ENCODE measurements at regions not wholly inside any gene's neighbourhood (a gene's known extent, or its start where the extent isn't known, plus 50 kb on each side); places are given as distances from the start of the nearest gene placed in this dataset.

- Histone ChIP-seq H3K9me2 (ENCODE audit: low read depth, low read length) (no peaks in the 10 kb centered on the region), H3K36me3 (ENCODE audit: insufficient read depth, low read length) (no peaks in the 10 kb centered on the region), H2AFZ (ENCODE audit: low read length) (no peak overlapping the region), H4K20me1 (ENCODE audit: insufficient read depth, low read length) (no peaks in the 10 kb centered on the region), H3K79me2 (ENCODE audit: insufficient read depth, low read length) (no peaks in the 10 kb centered on the region), H3K4me1 (ENCODE audit: insufficient read depth, low read length, severe bottlenecking) (no peaks in the 10 kb centered on the region), H3K9me3 (ENCODE audit: low read length) (no peaks in the 10 kb centered on the region), H3K27ac (ENCODE audit: low read depth, low read length, poor library complexity, severe bottlenecking) (no peak overlapping the region), H3F3A (ENCODE audit: insufficient read depth, low read length) (no peaks in the 10 kb centered on the region), H3K9ac (ENCODE audit: low read length) (no peak overlapping the region), H3K4me3 (ENCODE audit: low read depth, low read length, poor library complexity, severe bottlenecking) (no peak overlapping the region), H3K27me3 (ENCODE audit: insufficient read depth, low read length) (no peaks in the 10 kb centered on the region), H3K4me2 (ENCODE audit: low read length) (no peak overlapping the region)
- TF ChIP-seq CTCF (IDR thresholded peaks at IDR 0.05; ENCODE audit: low read length) (no peak), EZH2 (IDR thresholded peaks at IDR 0.05; ENCODE audit: borderline replicate concordance, low read length) (no peak)
Observed at GRCh38 chr4:81883004-81883403, 411.3 kb upstream of the RASGEF1B start.

GRCh38 chr4:81881855-81882621 lies 410.3 kb upstream of the RASGEF1B start:
- H4K20me1 ChIP-seq (ENCODE audit: insufficient read depth, low read length), result no peaks in the 10 kb centered on the region
- H3K79me2 ChIP-seq (ENCODE audit: insufficient read depth, low read length), result no peaks in the 10 kb centered on the region
- no peaks in the 10 kb centered on the region for H3K9me3 ChIP-seq (ENCODE audit: low read length)
- no peaks in the 10 kb centered on the region for H3K9me2 ChIP-seq (ENCODE audit: low read depth, low read length)
- H3K4me3 ChIP-seq (ENCODE audit: low read depth, low read length, poor library complexity, severe bottlenecking), result no peak overlapping the region
- no peak overlapping the region for H3K9ac ChIP-seq (ENCODE audit: low read length)
- no peaks in the 10 kb centered on the region for H3K27me3 ChIP-seq (ENCODE audit: insufficient read depth, low read length)
- H3F3A ChIP-seq (ENCODE audit: insufficient read depth, low read length), result no peaks in the 10 kb centered on the region
- no peaks in the 10 kb centered on the region for H3K4me1 ChIP-seq (ENCODE audit: insufficient read depth, low read length, severe bottlenecking)
- H3K4me2 ChIP-seq (ENCODE audit: low read length), result no peak overlapping the region
- no peak for TF ChIP-seq CTCF (IDR thresholded peaks at IDR 0.05; ENCODE audit: low read length)
- TF ChIP-seq EZH2 (IDR thresholded peaks at IDR 0.05; ENCODE audit: borderline replicate concordance, low read length), result no peak
- no peak overlapping the region for H2AFZ ChIP-seq (ENCODE audit: low read length)
- no peak overlapping the region for H3K27ac ChIP-seq (ENCODE audit: low read depth, low read length, poor library complexity, severe bottlenecking)
- no peaks in the 10 kb centered on the region for H3K36me3 ChIP-seq (ENCODE audit: insufficient read depth, low read length)

GRCh38 chr4:81876106-81876505 lies 404.4 kb upstream of the RASGEF1B start:
- TF ChIP-seq CTCF (IDR thresholded peaks at IDR 0.05; ENCODE audit: low read length) (no peak), EZH2 (IDR thresholded peaks at IDR 0.05; ENCODE audit: borderline replicate concordance, low read length) (no peak)
- Histone ChIP-seq H3K4me3 (ENCODE audit: low read depth, low read length, poor library complexity, severe bottlenecking) (no peak overlapping the region), H3K4me1 (ENCODE audit: insufficient read depth, low read length, severe bottlenecking) (no peaks in the 10 kb centered on the region), H4K20me1 (ENCODE audit: insufficient read depth, low read length) (no peaks in the 10 kb centered on the region), H3K4me2 (ENCODE audit: low read length) (no peak overlapping the region), H3K27ac (ENCODE audit: low read depth, low read length, poor library complexity, severe bottlenecking) (no peak overlapping the region), H3K79me2 (ENCODE audit: insufficient read depth, low read length) (no peaks in the 10 kb centered on the region), H3K9ac (ENCODE audit: low read length) (no peak overlapping the region), H3K9me2 (ENCODE audit: low read depth, low read length) (no peaks in the 10 kb centered on the region), H3K9me3 (ENCODE audit: low read length) (no peaks in the 10 kb centered on the region), H2AFZ (ENCODE audit: low read length) (no peak overlapping the region), H3K36me3 (ENCODE audit: insufficient read depth, low read length) (no peaks in the 10 kb centered on the region), H3F3A (ENCODE audit: insufficient read depth, low read length) (no peaks in the 10 kb centered on the region), H3K27me3 (ENCODE audit: insufficient read depth, low read length) (no peaks in the 10 kb centered on the region)

Measured in OCI-LY1 (cell line).